Adipocyte (in vitro differentiated cells): ENCODE measurements at regions not wholly inside any gene's neighbourhood (a gene's known extent, or its start where the extent isn't known, plus 50 kb on each side); places are given as distances from the start of the nearest gene placed in this dataset.

Source experiments
- DNase-seq: peaks from one replicate; pipeline ENCODE4 v3.0.0-alpha.2; 2015; ENCODE audit warnings: low read depth
- H3K27me3 ChIP-seq: replicated peaks from 2 replicates; pipeline ENCODE4 v1.7.0; 2013; ENCODE audit warnings: mild to moderate bottlenecking, low read length, moderate library complexity; ENCODE audit not compliant: control insufficient read depth, insufficient read depth
- H3K36me3 ChIP-seq: 2 replicates; pipeline ENCODE4 v1.7.0; 2013; ENCODE audit warnings: low read length, mild to moderate bottlenecking, moderate library complexity; ENCODE audit not compliant: control insufficient read depth, insufficient read depth, severe bottlenecking
- H3K4me1 ChIP-seq: 2 replicates; pipeline ENCODE4 v1.7.0; 2013; ENCODE audit warnings: mild to moderate bottlenecking, low read length, moderate library complexity; ENCODE audit not compliant: control insufficient read depth, insufficient read depth
- H3K4me3 ChIP-seq: 2 replicates; pipeline ENCODE4 v1.7.0; 2013; ENCODE audit warnings: mild to moderate bottlenecking, low read length, moderate library complexity
- H3K9ac ChIP-seq: 2 replicates; pipeline ENCODE4 v1.7.0; 2013; ENCODE audit warnings: mild to moderate bottlenecking, low read length, moderate library complexity
- H3K9me3 ChIP-seq: 2 replicates; pipeline ENCODE4 v1.7.0; 2013; ENCODE audit warnings: mild to moderate bottlenecking, low read length, moderate library complexity; ENCODE audit not compliant: control insufficient read depth

DNA sequence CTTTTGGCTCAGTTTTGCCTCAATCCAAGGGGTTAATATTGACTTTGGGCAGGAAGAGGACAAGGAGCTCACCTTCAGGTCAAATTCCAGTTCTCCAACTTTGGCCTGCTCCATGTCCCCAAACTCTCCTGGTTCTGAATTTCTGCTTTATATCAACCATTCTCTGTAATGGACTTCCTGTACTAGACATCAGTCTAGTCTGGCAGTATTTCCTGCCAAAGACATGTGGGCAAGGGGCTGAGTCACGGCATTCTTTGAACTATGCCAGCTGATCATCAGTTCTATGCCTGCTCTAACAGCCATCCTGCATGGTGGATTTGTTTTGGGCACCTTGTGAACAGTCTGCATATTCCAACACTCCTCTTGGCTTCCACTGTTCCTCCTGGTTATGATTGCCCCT is 199.4 kb downstream of the ZEB2 start:
- DNase-seq: peak; percentile 50

DNA sequence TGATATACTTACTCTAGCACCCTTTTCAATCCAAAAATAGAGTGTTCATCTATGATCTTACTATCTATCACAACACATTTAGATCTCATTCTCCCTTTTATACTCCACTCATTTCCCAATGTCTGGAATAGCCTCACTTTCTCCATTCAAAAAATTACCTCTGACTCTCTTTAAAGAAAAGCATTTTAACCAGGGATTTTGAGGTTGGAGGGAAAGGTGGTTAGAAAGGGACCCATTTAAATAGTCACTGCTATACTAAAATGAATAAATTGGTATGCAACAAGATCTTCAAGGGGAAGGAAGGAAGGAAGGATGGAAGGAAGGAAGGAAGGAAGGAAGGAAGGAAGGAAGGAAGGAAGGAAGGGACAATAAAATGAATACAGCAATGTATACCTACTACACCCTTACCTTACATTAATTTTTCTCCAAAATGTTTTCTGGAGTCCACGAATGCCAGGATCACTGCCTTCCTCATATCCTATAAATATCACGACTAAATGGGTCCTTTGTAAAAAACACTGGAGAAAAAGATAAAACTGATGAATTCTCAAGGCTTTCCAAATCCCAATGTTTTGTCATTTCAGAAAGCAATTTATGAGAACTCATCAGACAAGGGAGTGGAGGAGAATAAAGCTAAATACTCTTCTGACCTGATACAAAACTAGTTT is 202.7 kb downstream of the ZEB2 start:
- H3K9ac ChIP-seq: no peak overlapping the region
- H3K27me3 ChIP-seq: no peaks in the 10 kb centered on the region
- no peak overlapping the region for H3K4me3 ChIP-seq
- DNase-seq: no peak
- peaks cover 4% of the 10 kb centered on the region for H3K9me3 ChIP-seq
- peaks cover 16% of the 10 kb centered on the region for H3K4me1 ChIP-seq
- H3K36me3 ChIP-seq: peaks cover 4% of the 10 kb centered on the region

More for the DNA sequence above, 199.4 kb downstream of the ZEB2 start:
- Histone ChIP-seq H3K9ac (no peak overlapping the region), H3K4me1 (peaks cover 25% of the 10 kb centered on the region), H3K9me3 (no peaks in the 10 kb centered on the region), H3K36me3 (no peaks in the 10 kb centered on the region), H3K4me3 (no peak overlapping the region), H3K27me3 (no peaks in the 10 kb centered on the region)

DNA sequence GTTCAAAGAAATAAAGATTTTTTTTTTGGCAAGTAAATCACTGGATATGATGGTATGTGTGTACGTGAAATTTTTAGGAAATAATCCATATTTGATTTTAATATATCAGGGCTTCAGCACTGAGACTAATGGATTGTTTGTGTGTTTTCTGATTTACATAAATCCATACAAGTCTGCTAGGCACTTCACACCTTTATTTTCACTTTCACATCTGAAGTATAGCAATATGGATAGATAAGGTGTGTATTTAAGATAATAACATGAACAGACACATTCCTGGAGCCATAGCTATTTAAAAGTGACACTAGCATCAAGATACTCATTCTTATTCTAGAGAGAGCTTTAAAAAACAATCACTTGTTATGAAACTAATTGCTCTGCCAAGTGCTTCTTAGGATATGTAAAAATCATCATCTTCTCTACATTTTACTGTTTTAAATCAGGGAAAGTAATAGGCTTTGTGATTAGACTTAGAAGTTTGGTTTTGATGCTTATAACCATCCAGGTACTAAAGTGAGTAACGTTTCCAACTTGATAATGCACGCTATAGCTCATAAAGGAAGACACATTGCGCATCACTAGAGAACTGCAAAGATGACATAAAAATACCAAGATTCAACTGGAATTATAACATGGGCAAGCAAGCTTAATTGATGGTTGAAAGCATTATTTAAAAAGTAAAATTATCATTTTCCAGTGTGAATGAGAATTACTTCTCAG is 208.9 kb downstream of the ZEB2 start:
- peaks cover 4% of the 10 kb centered on the region for H3K36me3 ChIP-seq
- H3K9me3 ChIP-seq: peaks cover 6% of the 10 kb centered on the region
- H3K9ac ChIP-seq: no peak overlapping the region
- no peak overlapping the region for H3K4me3 ChIP-seq
- no peak for DNase-seq
- no peaks in the 10 kb centered on the region for H3K4me1 ChIP-seq
- H3K27me3 ChIP-seq: no peaks in the 10 kb centered on the region

DNA sequence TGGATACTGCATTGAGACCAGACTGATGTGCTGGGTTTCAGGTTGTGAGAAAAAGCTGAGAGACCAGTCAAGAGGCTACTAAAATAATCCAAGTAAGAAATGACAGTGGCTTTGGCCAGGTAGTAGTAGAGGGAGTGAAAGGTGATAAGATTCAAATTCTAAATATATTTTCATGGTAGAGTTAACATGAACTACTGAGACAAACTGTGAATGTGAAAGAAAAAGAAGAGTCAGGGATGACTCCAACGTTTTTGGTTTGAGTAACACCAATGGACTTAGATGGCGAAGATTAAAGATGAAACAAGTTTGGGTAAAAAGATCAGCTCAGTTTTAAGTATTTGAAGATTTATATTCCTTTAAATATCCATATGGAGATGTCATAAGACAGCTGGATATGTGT is 209.4 kb downstream of the ZEB2 start:
- Histone ChIP-seq H3K27me3 (no peaks in the 10 kb centered on the region), H3K4me3 (no peak overlapping the region), H3K9ac (no peak overlapping the region), H3K9me3 (peaks cover 7% of the 10 kb centered on the region), H3K4me1 (no peaks in the 10 kb centered on the region), H3K36me3 (peaks cover 4% of the 10 kb centered on the region)
- no peak for DNase-seq

DNA sequence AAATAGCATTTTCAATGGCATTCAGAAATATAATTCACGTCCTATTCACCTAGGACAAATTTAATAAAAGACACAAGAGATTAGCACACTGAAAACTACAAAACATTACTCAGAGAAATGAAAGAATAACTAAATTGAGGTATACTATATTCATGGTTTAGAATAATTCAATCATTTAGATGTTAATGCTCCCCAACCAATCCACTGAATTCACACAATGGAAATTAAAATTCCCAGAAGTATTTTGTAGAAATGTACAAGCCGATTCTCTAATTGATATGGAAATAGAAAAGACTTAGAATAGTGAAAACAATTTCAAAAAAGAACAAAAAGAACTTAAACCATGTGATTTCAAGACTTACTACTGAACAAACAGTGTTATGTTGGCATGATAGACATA is 212.2 kb downstream of the ZEB2 start:
- DNase-seq: no peak
- Histone ChIP-seq H3K4me3 (no peak overlapping the region), H3K4me1 (no peaks in the 10 kb centered on the region), H3K27me3 (no peaks in the 10 kb centered on the region), H3K36me3 (peaks cover 4% of the 10 kb centered on the region), H3K9ac (no peak overlapping the region), H3K9me3 (peaks cover 9% of the 10 kb centered on the region)

DNA sequence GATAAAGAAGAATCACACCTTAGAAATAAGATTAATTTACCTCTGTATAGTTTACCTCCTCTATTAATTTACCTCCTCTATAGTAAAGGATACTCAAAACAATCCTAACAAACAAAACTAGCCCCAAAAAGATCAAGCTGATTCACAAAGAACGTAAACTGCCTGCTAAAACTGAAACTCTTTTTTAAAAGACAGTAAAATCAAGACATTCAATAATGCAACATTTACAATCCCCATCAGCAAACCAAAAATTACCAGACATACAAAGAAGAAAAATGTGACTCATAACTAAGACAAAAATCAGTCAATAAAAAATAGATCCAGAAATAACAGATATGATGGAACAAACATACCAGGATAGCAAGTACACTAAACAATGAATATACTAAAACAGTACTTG is 215.7 kb downstream of the ZEB2 start:
- H3K4me1 ChIP-seq: no peaks in the 10 kb centered on the region

DNA sequence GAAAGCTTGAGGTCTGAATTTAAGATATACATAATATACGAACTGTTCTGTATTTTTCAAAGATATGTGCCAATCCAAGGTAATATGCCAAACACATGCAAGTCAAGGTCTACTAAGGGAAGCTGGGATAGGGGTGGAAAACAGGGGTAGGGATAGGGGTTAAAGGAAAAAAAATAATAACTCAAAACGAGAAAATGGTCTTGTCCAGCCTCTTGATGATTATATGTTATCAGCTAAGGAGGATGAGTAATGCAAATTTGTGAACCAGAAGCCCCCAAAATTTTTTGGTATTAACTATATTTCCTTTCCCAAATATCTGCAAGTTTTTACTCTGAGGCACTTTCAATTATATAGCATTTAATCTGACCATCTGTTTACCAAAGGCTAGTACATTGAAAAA is 219.3 kb downstream of the ZEB2 start:
- no peak overlapping the region for H3K9ac ChIP-seq
- DNase-seq: no peak

More for the DNA sequence above, 215.7 kb downstream of the ZEB2 start:
- Histone ChIP-seq H3K9me3 (peaks cover 3% of the 10 kb centered on the region), H3K9ac (no peak overlapping the region), H3K4me3 (no peak overlapping the region), H3K27me3 (no peaks in the 10 kb centered on the region), H3K36me3 (no peaks in the 10 kb centered on the region)
- DNase-seq: no peak

DNA sequence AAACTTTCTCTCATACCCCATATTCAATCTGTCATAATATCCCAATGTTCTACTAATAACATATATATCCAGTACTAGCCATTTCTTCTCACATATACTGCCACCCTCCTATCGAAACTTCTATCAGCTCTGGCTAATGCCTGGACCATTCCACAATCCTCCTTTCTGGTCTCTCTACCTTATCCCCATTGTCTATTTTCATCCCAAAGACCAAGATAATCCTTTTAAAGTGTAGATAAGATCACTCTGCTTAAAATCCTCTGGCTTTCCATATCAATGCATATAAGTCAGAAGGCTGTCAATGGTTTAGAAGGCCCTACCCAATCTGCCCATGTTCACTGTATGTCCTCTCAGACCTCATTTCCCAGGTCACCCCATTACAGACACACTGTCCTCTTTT is 229.6 kb downstream of the ZEB2 start:
- Histone ChIP-seq H3K4me3 (no peak overlapping the region), H3K27me3 (no peaks in the 10 kb centered on the region), H3K4me1 (no peaks in the 10 kb centered on the region), H3K9me3 (no peaks in the 10 kb centered on the region), H3K36me3 (peaks cover 3% of the 10 kb centered on the region), H3K9ac (no peak overlapping the region)
- no peak for DNase-seq

More for the DNA sequence above, 219.3 kb downstream of the ZEB2 start:
- Histone ChIP-seq H3K9me3 (peaks cover 3% of the 10 kb centered on the region), H3K4me1 (no peaks in the 10 kb centered on the region), H3K4me3 (no peak overlapping the region), H3K27me3 (no peaks in the 10 kb centered on the region), H3K36me3 (no peaks in the 10 kb centered on the region)

DNA sequence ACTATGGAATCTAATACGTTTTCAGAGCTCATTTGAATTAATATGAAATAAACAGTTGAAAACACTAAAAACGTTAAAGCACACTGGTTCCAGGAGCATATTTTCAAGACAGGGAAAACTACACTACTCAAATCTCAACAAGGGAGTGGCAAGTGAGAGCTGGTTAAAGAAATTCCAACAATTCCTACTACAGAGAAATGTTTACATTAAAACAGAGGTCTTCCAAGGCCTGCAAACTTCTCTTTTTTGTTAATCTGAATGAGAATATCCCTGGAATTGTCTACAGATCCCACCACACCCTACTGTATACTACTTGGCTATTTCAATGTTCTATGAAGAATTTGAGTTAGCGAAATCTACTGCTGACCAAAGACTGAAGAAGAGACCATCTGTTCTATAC is 231.5 kb downstream of the ZEB2 start:
- H3K4me1 ChIP-seq: no peaks in the 10 kb centered on the region
- no peaks in the 10 kb centered on the region for H3K9me3 ChIP-seq
- DNase-seq: peak; percentile 39
- H3K4me3 ChIP-seq: no peak overlapping the region
- H3K36me3 ChIP-seq: no peaks in the 10 kb centered on the region
- H3K27me3 ChIP-seq: no peaks in the 10 kb centered on the region
- no peak overlapping the region for H3K9ac ChIP-seq

DNA sequence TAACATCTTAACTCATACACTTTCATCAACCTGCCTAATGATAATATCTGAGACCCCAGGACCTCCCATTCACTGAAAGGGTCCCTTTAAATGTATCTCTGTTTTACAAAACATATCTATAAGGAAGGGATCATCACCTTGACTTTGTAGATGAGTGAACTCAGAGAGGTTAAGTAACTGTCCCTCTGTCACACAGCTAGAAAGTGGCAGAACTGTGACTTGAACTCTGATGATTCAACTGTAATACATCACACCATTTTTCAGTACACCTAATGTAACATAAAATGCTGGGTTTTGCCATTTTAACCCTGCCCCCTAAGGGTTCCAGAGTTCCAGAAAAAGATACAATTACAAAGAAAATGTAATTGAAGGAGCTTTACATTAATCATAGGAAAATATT is 234.6 kb downstream of the ZEB2 start:
- no peaks in the 10 kb centered on the region for H3K9me3 ChIP-seq
- no peaks in the 10 kb centered on the region for H3K4me1 ChIP-seq
- H3K27me3 ChIP-seq: no peaks in the 10 kb centered on the region
- no peak overlapping the region for H3K4me3 ChIP-seq
- H3K36me3 ChIP-seq: no peaks in the 10 kb centered on the region
- no peak overlapping the region for H3K9ac ChIP-seq
- DNase-seq: no peak

DNA sequence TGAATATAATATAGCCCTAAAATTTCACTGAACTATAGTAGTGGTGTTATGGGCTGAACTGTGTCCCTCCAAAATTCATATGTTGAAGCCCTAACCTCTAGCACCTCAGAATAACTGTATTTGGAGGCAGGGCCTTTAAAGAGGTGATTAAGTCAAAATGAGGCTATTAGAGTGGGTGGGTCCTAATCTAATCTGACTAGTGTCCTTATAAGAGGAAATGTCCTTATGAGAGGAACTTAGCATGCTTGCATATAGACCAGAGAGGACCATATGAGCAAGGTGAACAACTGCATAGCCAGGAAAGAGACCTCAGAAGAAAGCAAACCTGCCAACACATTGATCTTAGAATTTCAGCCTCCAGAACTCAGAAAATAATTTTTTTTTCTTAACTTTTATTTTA is 238.4 kb downstream of the ZEB2 start:
- Histone ChIP-seq H3K9ac (no peak overlapping the region), H3K36me3 (no peaks in the 10 kb centered on the region), H3K9me3 (no peaks in the 10 kb centered on the region), H3K4me3 (no peak overlapping the region), H3K4me1 (no peaks in the 10 kb centered on the region), H3K27me3 (no peaks in the 10 kb centered on the region)
- DNase-seq: no peak
